ENCODE measurements at regions not wholly inside any gene's neighbourhood (a gene's known extent, or its start where the extent isn't known, plus 50 kb on each side); places are given as distances from the start of the nearest gene placed in this dataset.

- TF ChIP-seq SUZ12 (IDR thresholded peaks at IDR 0.05) (no peak), HDGF (IDR thresholded peaks at IDR 0.05; ENCODE audit: borderline replicate concordance) (no peak), PKNOX1 (IDR thresholded peaks at IDR 0.05) (no peak), FOXK2 (IDR thresholded peaks at IDR 0.05) (no peak), TARDBP (IDR thresholded peaks at IDR 0.05) (no peak), ELF4 (IDR thresholded peaks at IDR 0.05) (no peak), L3MBTL2 (conservative IDR thresholded peaks at IDR 0.05) (no peak), FOXM1 (IDR thresholded peaks at IDR 0.05; ENCODE audit: borderline replicate concordance) (no peak), FOXA1 (IDR thresholded peaks at IDR 0.05) (no peak), BHLHE40 (IDR thresholded peaks at IDR 0.05; ENCODE audit: borderline replicate concordance) (no peak)
These were observed 149.3 kb upstream of the ALKAL2 start for GRCh38 chr2:437180-437579.

Measured in HEK293T (cell line).